Neural progenitor cell (in vitro differentiated cells): ENCODE measurements at regions not wholly inside any gene's neighbourhood (a gene's known extent, or its start where the extent isn't known, plus 50 kb on each side); places are given as distances from the start of the nearest gene placed in this dataset.

ENCODE experiments used
- DNase-seq: peaks from one replicate; pipeline ENCODE4 v3.0.0-alpha.2; 2016; ENCODE audit warnings: low spot score
- H2AFZ ChIP-seq: fragments of 200-600 bp; sonication (generic); replicated peaks from 2 replicates; pipeline ENCODE4 v1.6.1; 2016; ENCODE audit warnings: antibody characterized with exemption
- H3F3A ChIP-seq: fragments of 200-600 bp; sonication (generic); 2 replicates; pipeline ENCODE4 v1.6.1; 2016; ENCODE audit warnings: antibody characterized with exemption, low read depth
- H3K27ac ChIP-seq: fragments of 200-600 bp; sonication (generic); 2 replicates; pipeline ENCODE4 v1.5.1; 2016; ENCODE audit warnings: mild to moderate bottlenecking
- H3K27me3 ChIP-seq: fragments of 200-600 bp; sonication (generic); 2 replicates; pipeline ENCODE4 v1.6.1; 2016; ENCODE audit warnings: mild to moderate bottlenecking, moderate library complexity
- H3K36me3 ChIP-seq: fragments of 200-600 bp; sonication (generic); 2 replicates; pipeline ENCODE4 v1.5.1; 2016
- H3K4me1 ChIP-seq: fragments of 200-600 bp; sonication (generic); 2 replicates; pipeline ENCODE4 v1.6.1; 2016; ENCODE audit warnings: mixed run types
- H3K4me2 ChIP-seq: fragments of 200-600 bp; sonication (generic); 2 replicates; pipeline ENCODE4 v1.6.1; 2016
- H3K4me3 ChIP-seq: fragments of 200-600 bp; sonication (generic); 2 replicates; pipeline ENCODE4 v1.5.1; 2016
- H3K79me2 ChIP-seq: fragments of 200-600 bp; sonication (generic); 2 replicates; pipeline ENCODE4 v1.6.1; 2016; ENCODE audit warnings: low read depth
- H3K9ac ChIP-seq: fragments of 200-600 bp; sonication (generic); 2 replicates; pipeline ENCODE4 v1.6.1; 2016
- H3K9me3 ChIP-seq: fragments of 200-600 bp; sonication (generic); 2 replicates; pipeline ENCODE4 v1.5.1; 2016; ENCODE audit warnings: low read depth
- H4K20me1 ChIP-seq: fragments of 200-600 bp; sonication (generic); 2 replicates; pipeline ENCODE4 v1.6.1; 2016; ENCODE audit warnings: low read depth
- H3K27ac Mint-ChIP-seq: 3 replicates; pipeline ENCODE4 v1.8.0; 2021; ENCODE audit warnings: mixed read lengths
- H3K27me3 Mint-ChIP-seq: 2 replicates; pipeline ENCODE4 v1.8.0; 2022; ENCODE audit warnings: low read depth, mild to moderate bottlenecking, inconsistent platforms, moderate library complexity, mixed read lengths; ENCODE audit not compliant: insufficient read depth
- H3K36me3 Mint-ChIP-seq: 3 replicates; pipeline ENCODE4 v1.8.0; 2021; ENCODE audit warnings: mixed read lengths
- H3K4me1 Mint-ChIP-seq: 3 replicates; pipeline ENCODE4 v1.8.0; 2021; ENCODE audit warnings: mixed read lengths
- H3K4me3 Mint-ChIP-seq: 3 replicates; pipeline ENCODE4 v1.8.0; 2021; ENCODE audit warnings: mild to moderate bottlenecking, moderate library complexity, mixed read lengths
- H3K9me3 Mint-ChIP-seq: 3 replicates; pipeline ENCODE4 v1.8.0; 2020; ENCODE audit warnings: mixed read lengths
- EZH2 ChIP-seq: fragments of 200-600 bp; sonication (generic); IDR thresholded peaks from 2 replicates; pipeline ENCODE4 v1.6.1; 2017; ENCODE audit warnings: antibody characterized with exemption, mild to moderate bottlenecking, moderate library complexity
- EZH2phosphoT487 ChIP-seq: fragments of 200-600 bp; sonication (generic); IDR thresholded peaks from 2 replicates; pipeline ENCODE4 v1.6.1; 2017; ENCODE audit warnings: antibody characterized with exemption
- TF ChIP-seq, protein P1 (sequence below): fragments of 200-600 bp; sonication (generic); IDR thresholded peaks from 2 replicates; pipeline ENCODE4 v1.5.1; 2017; ENCODE audit warnings: antibody characterized with exemption, mild to moderate bottlenecking

- H3F3A ChIP-seq = peaks cover 46% of the 10 kb centered on the region
- H3K9me3 Mint-ChIP-seq = no peaks in the 10 kb centered on the region
- H3K9ac ChIP-seq = no peak overlapping the region
- no peaks in the 10 kb centered on the region for H3K27me3 ChIP-seq
- H3K27ac Mint-ChIP-seq = peak overlapping the region; percentile 95
- no peak overlapping the region for H3K4me3 ChIP-seq
- H3K4me2 ChIP-seq = peak overlapping the region; percentile 36
- no peaks in the 10 kb centered on the region for H4K20me1 ChIP-seq
- no peaks in the 10 kb centered on the region for H3K36me3 ChIP-seq
- peak; percentile 56 for DNase-seq
- no peaks in the 10 kb centered on the region for H3K79me2 ChIP-seq
- H3K9me3 ChIP-seq = no peaks in the 10 kb centered on the region
- H3K27me3 Mint-ChIP-seq = peaks cover 19% of the 10 kb centered on the region
- no peak for TF ChIP-seq EZH2phosphoT487
- no peak for TF ChIP-seq EZH2
- TF ChIP-seq, protein P1, sequence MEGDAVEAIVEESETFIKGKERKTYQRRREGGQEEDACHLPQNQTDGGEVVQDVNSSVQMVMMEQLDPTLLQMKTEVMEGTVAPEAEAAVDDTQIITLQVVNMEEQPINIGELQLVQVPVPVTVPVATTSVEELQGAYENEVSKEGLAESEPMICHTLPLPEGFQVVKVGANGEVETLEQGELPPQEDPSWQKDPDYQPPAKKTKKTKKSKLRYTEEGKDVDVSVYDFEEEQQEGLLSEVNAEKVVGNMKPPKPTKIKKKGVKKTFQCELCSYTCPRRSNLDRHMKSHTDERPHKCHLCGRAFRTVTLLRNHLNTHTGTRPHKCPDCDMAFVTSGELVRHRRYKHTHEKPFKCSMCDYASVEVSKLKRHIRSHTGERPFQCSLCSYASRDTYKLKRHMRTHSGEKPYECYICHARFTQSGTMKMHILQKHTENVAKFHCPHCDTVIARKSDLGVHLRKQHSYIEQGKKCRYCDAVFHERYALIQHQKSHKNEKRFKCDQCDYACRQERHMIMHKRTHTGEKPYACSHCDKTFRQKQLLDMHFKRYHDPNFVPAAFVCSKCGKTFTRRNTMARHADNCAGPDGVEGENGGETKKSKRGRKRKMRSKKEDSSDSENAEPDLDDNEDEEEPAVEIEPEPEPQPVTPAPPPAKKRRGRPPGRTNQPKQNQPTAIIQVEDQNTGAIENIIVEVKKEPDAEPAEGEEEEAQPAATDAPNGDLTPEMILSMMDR = no peak
- H3K4me3 Mint-ChIP-seq = peak overlapping the region; percentile 75
- no peaks in the 10 kb centered on the region for H3K36me3 Mint-ChIP-seq
- peak overlapping the region; percentile 70 for H2AFZ ChIP-seq
- peaks cover 71% of the 10 kb centered on the region for H3K4me1 Mint-ChIP-seq
- H3K4me1 ChIP-seq = peaks cover 52% of the 10 kb centered on the region
- no peak overlapping the region for H3K27ac ChIP-seq
These were observed 59.2 kb downstream of the C9orf50 start for GRCh38 chr9:129561594-129562281.

GRCh38 chr9:129560881-129561306 lies 60.0 kb downstream of the C9orf50 start:
- peak overlapping the region; percentile 75 for H3K4me3 Mint-ChIP-seq
- H3K36me3 Mint-ChIP-seq = no peaks in the 10 kb centered on the region
- peaks cover 72% of the 10 kb centered on the region for H3K4me1 Mint-ChIP-seq
- H3K27ac Mint-ChIP-seq = peak overlapping the region; percentile 95
- Histone ChIP-seq H3K9me3 (no peaks in the 10 kb centered on the region), H3K9ac (no peak overlapping the region), H3K27me3 (no peaks in the 10 kb centered on the region), H3K4me2 (no peak overlapping the region), H2AFZ (no peak overlapping the region), H3K4me3 (no peak overlapping the region), H3K4me1 (peaks cover 60% of the 10 kb centered on the region), H3K27ac (no peak overlapping the region), H3K36me3 (no peaks in the 10 kb centered on the region), H4K20me1 (no peaks in the 10 kb centered on the region), H3F3A (peaks cover 54% of the 10 kb centered on the region), H3K79me2 (no peaks in the 10 kb centered on the region)
- H3K9me3 Mint-ChIP-seq = no peaks in the 10 kb centered on the region
- DNase-seq = no peak
- TF ChIP-seq EZH2 = no peak
- TF ChIP-seq, protein P1 = no peak
- TF ChIP-seq EZH2phosphoT487 = no peak
- peaks cover 19% of the 10 kb centered on the region for H3K27me3 Mint-ChIP-seq

DNA sequence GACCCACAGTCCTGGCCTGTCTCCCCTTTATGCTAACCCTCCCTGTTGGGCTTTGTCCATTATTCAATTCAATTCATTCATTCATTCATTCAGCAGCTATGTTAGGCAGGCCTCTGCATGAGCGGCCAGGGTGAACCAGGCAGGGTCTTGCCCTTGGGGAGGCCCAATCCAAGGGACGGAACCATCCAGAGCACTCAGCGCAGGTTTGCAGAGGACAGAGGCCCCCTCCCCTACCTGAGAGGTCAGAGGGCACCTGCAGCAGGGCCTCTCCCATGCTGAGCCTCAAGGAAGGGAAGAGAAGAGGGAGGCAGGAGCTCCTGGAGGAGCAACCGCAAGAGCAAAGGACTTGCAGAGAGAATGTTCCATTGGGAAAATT lies 61.4 kb downstream of the C9orf50 start:
- no peak for TF ChIP-seq EZH2
- TF ChIP-seq, protein P1 = no peak
- H3K9me3 Mint-ChIP-seq = no peaks in the 10 kb centered on the region
- Histone ChIP-seq H4K20me1 (no peaks in the 10 kb centered on the region), H3K27ac (no peak overlapping the region), H3K4me1 (peaks cover 67% of the 10 kb centered on the region), H3K79me2 (no peaks in the 10 kb centered on the region), H3K9ac (no peak overlapping the region), H3F3A (peaks cover 67% of the 10 kb centered on the region), H3K27me3 (no peaks in the 10 kb centered on the region), H3K36me3 (no peaks in the 10 kb centered on the region), H3K4me2 (peak overlapping the region; percentile 37), H3K4me3 (no peak overlapping the region), H2AFZ (no peak overlapping the region), H3K9me3 (no peaks in the 10 kb centered on the region)
- H3K27me3 Mint-ChIP-seq = peaks cover 18% of the 10 kb centered on the region
- peak; percentile 37 for DNase-seq
- no peak overlapping the region for H3K4me3 Mint-ChIP-seq
- peaks cover 79% of the 10 kb centered on the region for H3K4me1 Mint-ChIP-seq
- H3K36me3 Mint-ChIP-seq = no peaks in the 10 kb centered on the region
- H3K27ac Mint-ChIP-seq = peak overlapping the region; percentile 84
